Choroid plexus epithelial cell (primary cell): ENCODE measurements at regions not wholly inside any gene's neighbourhood (a gene's known extent, or its start where the extent isn't known, plus 50 kb on each side); places are given as distances from the start of the nearest gene placed in this dataset.

ENCODE experiments used
- DNase-seq: peaks from one replicate; pipeline ENCODE4 v3.0.0-alpha.2; 2010; ENCODE audit warnings: low read depth
- H3K4me3 ChIP-seq: 2 replicates; pipeline ENCODE4 v1.5.1; 2011; ENCODE audit warnings: low read depth, mild to moderate bottlenecking, control low read depth, low read length, moderate library complexity
- TF ChIP-seq, protein P1 (sequence below): conservative IDR thresholded peaks from 2 replicates; pipeline ENCODE4 v1.5.1; 2011; ENCODE audit warnings: low read depth, mild to moderate bottlenecking, control low read depth, inconsistent platforms, low read length, moderate library complexity

DNA sequence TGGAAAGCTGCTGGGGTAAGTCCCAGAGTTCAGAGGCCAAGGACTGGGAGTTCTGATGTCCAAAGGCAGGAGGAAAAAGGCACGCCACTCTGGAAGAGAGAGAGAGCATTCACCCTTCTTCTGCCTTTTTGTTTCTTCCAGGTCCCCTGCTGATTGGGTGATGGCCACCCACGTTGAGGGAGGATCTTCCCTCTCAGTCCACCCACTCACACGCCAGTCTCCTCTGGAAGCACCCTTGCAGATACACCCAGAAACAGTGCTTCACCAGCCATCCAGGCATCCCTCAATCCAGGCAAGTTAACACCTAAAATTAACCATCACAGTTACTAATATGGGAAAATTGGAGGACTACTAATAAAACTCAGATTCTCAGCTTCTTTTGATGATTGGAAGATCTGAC lies 66.1 kb upstream of the PARP1 start:
- TF ChIP-seq, protein P1, sequence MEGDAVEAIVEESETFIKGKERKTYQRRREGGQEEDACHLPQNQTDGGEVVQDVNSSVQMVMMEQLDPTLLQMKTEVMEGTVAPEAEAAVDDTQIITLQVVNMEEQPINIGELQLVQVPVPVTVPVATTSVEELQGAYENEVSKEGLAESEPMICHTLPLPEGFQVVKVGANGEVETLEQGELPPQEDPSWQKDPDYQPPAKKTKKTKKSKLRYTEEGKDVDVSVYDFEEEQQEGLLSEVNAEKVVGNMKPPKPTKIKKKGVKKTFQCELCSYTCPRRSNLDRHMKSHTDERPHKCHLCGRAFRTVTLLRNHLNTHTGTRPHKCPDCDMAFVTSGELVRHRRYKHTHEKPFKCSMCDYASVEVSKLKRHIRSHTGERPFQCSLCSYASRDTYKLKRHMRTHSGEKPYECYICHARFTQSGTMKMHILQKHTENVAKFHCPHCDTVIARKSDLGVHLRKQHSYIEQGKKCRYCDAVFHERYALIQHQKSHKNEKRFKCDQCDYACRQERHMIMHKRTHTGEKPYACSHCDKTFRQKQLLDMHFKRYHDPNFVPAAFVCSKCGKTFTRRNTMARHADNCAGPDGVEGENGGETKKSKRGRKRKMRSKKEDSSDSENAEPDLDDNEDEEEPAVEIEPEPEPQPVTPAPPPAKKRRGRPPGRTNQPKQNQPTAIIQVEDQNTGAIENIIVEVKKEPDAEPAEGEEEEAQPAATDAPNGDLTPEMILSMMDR: no peak
- H3K4me3 ChIP-seq: no peak overlapping the region
- DNase-seq: no peak

- TF ChIP-seq, protein P1: no peak
- no peak for DNase-seq
- no peak overlapping the region for H3K4me3 ChIP-seq
Observed at GRCh38 chr1:226474443-226475141, 66.7 kb upstream of the PARP1 start.

- no peak for DNase-seq
- no peak overlapping the region for H3K4me3 ChIP-seq
- TF ChIP-seq, protein P1: no peak
Observed at GRCh38 chr1:226475142-226475511, 67.2 kb upstream of the PARP1 start.

GRCh38 chr1:226476066-226476465 lies 68.2 kb upstream of the PARP1 start:
- TF ChIP-seq, protein P1: no peak
- DNase-seq: no peak

DNA sequence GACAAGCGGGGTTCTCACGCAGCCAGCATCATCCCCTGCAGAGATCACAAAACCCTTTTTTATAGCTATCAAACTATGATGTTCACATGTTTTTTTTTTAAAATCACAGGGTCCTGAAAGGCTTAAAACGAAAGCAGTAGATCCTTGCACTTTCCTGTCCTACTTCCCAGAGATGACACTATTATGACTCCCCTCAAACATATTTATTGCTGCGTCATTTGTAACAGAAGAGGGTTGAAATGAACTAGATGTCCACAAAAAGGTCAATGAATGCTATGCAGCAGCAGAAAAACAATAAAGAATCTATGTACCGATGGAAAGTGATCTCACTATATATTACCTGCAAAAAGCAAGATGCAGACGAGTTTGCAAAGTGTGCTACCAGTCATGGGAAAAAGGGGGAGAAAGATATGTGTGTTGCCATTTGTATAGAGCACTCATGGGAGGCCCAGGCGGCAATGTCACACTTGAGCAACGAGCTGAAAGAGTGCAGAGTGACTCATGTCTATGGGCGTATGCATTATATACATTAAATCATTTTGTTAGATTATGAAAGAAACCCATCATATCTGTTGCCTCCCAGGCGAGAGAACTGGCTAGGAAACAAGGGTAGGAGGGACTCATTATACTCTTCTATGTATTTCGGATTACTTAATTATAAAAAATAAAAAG lies 68.9 kb upstream of the PARP1 start:
- TF ChIP-seq, protein P1: no peak
- peak; percentile 20 for DNase-seq
- no peak overlapping the region for H3K4me3 ChIP-seq

More at GRCh38 chr1:226476066-226476465, 68.2 kb upstream of the PARP1 start:
- no peak overlapping the region for H3K4me3 ChIP-seq

DNA sequence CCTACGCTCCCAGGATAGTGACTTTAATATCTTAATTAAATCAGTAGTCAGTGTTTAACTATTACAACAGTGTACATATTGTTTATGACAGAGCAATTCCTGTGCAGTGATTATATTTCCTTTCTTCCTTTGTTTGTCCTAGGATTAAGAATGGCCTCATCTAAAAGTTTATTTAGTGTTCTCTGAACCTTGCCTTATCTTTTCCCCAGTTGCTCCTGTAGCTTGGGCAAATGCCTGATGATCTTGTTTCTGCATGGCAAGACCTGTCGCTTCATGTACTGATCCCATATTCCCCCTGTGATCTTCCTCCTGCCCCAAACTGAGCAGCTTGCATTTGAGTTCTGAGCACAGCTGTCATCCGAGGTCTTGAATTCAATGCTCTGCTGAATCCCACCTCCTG lies 69.1 kb upstream of the STUM start:
- DNase-seq: no peak
- no peak overlapping the region for H3K4me3 ChIP-seq
- TF ChIP-seq, protein P1: no peak

DNA sequence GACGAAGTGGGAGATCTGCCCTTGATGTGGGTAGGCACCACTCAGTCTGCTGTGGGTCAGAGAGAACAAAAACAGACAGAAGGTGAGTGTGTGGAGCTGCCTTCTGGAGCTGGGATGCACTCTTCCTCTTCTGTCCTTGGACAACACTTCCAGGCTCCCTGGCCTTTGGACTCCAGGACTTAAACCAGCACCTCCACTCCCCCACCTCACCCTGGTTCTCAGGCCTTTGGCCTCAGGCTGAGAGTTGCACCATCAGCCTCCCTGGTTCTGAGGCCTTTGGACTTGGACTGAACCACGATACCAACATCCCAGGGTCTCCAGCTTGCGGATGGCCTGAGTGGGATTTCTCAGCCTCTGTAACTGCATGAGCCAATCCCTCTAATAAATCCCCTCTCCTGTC lies 68.1 kb upstream of the STUM start:
- no peak overlapping the region for H3K4me3 ChIP-seq
- TF ChIP-seq, protein P1: no peak
- DNase-seq: no peak
